Neural cell (in vitro differentiated cells): ENCODE measurements at regions not wholly inside any gene's neighbourhood (a gene's known extent, or its start where the extent isn't known, plus 50 kb on each side); places are given as distances from the start of the nearest gene placed in this dataset.

Source experiments
- RAD21 ChIP-seq: fragments of 450-650 bp; conservative IDR thresholded peaks from 2 replicates; pipeline ENCODE4 v1.6.1; 2014; ENCODE audit warnings: antibody characterized with exemption, mild to moderate bottlenecking, moderate library complexity
- SMC3 ChIP-seq: fragments of 450-650 bp; conservative IDR thresholded peaks from 2 replicates; pipeline ENCODE4 v1.6.1; 2014; ENCODE audit warnings: antibody characterized with exemption, mild to moderate bottlenecking, moderate library complexity; ENCODE audit not compliant: poor library complexity

DNA sequence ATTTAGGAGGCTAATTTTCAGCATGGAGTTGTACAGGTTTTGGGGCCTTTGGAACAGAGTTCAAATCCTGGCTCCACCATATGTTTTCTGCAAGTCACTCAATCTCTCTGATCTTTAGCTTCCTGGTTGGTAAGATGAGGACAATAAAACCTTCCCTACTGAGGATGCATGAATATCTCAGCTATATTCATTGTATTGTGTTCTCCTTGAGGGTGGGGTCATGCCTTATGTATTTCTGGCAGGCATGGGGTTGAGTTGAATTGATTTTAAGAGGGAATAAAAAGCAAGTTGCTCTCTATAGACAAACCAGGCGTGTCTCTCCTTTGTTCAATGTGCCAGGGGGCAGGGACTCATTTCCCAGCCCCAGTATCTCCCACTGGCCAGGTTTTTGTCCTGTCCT lies 173.1 kb downstream of the C12orf75 start:
- TF ChIP-seq SMC3: no peak
- no peak for TF ChIP-seq RAD21
